ENCODE measurements at regions not wholly inside any gene's neighbourhood (a gene's known extent, or its start where the extent isn't known, plus 50 kb on each side); places are given as distances from the start of the nearest gene placed in this dataset.

DNA sequence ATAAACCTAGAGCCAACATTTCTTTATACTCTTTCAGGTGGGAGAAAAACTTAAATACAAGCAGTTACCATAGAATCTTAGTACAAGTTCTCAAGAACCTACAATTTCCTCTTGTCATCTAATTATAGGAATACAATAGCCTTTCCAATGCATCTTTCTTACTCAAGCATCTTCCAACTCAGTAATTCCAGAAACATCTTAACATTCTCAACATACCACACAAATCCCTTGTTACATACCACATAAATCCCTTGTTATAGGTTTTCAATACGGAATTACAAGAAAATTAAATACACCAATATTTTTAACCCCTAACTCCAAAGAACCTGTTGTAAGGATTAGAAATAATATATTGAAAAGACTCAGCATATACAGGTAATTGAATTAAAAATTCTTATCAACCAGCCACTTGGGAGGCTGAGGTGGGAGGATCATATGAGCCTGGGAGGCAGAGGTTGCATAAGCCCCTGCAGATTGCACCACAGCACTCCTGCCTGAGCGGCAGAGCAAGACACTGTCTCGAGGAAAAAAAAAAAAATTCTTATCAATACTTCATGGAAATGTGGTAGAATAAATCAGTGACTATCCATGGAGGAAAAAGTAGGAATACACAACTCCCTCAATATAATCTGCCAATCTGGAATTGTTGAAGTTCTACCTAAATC is 127.5 kb upstream of the CCDC28A start:
- Histone ChIP-seq H3K4me2 (no peak overlapping the region), H2AFZ (ENCODE audit: low read depth) (no peak overlapping the region), H3K27me3 (ENCODE audit: insufficient read depth, low read depth) (no peaks in the 10 kb centered on the region), H3K9ac (no peak overlapping the region), H3K79me2 (ENCODE audit: insufficient read depth, low read depth) (no peaks in the 10 kb centered on the region), H3K36me3 (ENCODE audit: insufficient read depth) (no peaks in the 10 kb centered on the region), H4K20me1 (ENCODE audit: insufficient read depth) (no peaks in the 10 kb centered on the region), H3K27ac (no peak overlapping the region), H3K4me1 (ENCODE audit: low read depth, poor library complexity, severe bottlenecking) (no peaks in the 10 kb centered on the region), H3K4me3 (IDR thresholded peaks at IDR 0.05; ENCODE audit: insufficient read depth, low read depth, low read length) (no peak overlapping the region)
- TF ChIP-seq, protein P1, sequence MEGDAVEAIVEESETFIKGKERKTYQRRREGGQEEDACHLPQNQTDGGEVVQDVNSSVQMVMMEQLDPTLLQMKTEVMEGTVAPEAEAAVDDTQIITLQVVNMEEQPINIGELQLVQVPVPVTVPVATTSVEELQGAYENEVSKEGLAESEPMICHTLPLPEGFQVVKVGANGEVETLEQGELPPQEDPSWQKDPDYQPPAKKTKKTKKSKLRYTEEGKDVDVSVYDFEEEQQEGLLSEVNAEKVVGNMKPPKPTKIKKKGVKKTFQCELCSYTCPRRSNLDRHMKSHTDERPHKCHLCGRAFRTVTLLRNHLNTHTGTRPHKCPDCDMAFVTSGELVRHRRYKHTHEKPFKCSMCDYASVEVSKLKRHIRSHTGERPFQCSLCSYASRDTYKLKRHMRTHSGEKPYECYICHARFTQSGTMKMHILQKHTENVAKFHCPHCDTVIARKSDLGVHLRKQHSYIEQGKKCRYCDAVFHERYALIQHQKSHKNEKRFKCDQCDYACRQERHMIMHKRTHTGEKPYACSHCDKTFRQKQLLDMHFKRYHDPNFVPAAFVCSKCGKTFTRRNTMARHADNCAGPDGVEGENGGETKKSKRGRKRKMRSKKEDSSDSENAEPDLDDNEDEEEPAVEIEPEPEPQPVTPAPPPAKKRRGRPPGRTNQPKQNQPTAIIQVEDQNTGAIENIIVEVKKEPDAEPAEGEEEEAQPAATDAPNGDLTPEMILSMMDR (conservative IDR thresholded peaks at IDR 0.05; ENCODE audit: low read depth, low read length), result no peak

DNA sequence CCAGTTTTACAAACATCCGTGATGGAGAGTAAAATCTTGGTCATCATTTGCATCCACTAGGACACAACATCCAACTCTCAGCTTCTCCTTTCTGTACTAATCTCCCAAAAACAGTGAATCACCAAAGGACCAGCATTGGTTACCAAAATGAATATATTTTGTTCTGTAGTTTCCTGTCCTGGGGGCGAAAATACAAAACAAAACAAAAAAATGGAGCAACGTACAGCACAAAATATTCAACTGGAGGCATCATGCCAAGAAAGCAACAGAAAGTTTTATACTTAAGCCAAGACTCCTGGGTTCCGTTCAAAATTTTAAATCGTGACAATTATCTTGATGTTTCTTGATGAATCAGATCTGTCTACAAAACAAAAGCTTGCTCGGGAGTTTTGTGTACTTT is 126.6 kb upstream of the CCDC28A start:
- no peaks in the 10 kb centered on the region for H3K4me1 ChIP-seq (ENCODE audit: low read depth, poor library complexity, severe bottlenecking)
- TF ChIP-seq, protein P1 (conservative IDR thresholded peaks at IDR 0.05; ENCODE audit: low read depth, low read length), result no peak
- no peak overlapping the region for H3K27ac ChIP-seq

DNA sequence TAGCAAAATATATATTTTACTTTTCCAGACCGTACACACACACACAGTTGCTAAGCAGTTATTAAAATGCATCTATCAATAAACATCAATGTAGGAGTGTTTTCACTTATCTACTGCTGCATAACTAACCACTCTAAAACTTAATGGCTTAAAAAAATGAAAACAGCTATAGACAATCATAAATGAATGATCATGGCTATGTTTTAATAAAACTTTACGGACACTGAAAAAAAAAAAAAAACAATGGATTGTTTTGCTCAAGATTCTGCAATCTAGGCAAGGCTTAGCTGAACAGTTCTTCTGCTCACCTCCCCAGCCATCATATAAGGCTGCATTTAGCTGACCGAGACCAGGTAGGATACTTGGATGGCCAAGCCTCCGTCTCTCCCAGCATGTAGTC is 125.4 kb upstream of the CCDC28A start:
- Histone ChIP-seq H3K79me2 (ENCODE audit: insufficient read depth, low read depth) (no peaks in the 10 kb centered on the region), H3K4me1 (ENCODE audit: low read depth, poor library complexity, severe bottlenecking) (no peaks in the 10 kb centered on the region), H3K36me3 (ENCODE audit: insufficient read depth) (no peaks in the 10 kb centered on the region), H4K20me1 (ENCODE audit: insufficient read depth) (no peaks in the 10 kb centered on the region), H3K9ac (no peak overlapping the region), H3K4me2 (no peak overlapping the region), H3K27me3 (ENCODE audit: insufficient read depth, low read depth) (no peaks in the 10 kb centered on the region), H3K27ac (no peak overlapping the region), H3K4me3 (IDR thresholded peaks at IDR 0.05; ENCODE audit: insufficient read depth, low read depth, low read length) (no peak overlapping the region), H2AFZ (ENCODE audit: low read depth) (no peak overlapping the region)
- TF ChIP-seq, protein P1 (conservative IDR thresholded peaks at IDR 0.05; ENCODE audit: low read depth, low read length), result no peak

More for the DNA sequence above, 126.6 kb upstream of the CCDC28A start:
- Histone ChIP-seq H3K27me3 (ENCODE audit: insufficient read depth, low read depth) (no peaks in the 10 kb centered on the region), H3K36me3 (ENCODE audit: insufficient read depth) (no peaks in the 10 kb centered on the region), H3K4me2 (no peak overlapping the region), H4K20me1 (ENCODE audit: insufficient read depth) (no peaks in the 10 kb centered on the region), H2AFZ (ENCODE audit: low read depth) (no peak overlapping the region), H3K9ac (no peak overlapping the region), H3K79me2 (ENCODE audit: insufficient read depth, low read depth) (no peaks in the 10 kb centered on the region), H3K4me3 (IDR thresholded peaks at IDR 0.05; ENCODE audit: insufficient read depth, low read depth, low read length) (no peak overlapping the region)

DNA sequence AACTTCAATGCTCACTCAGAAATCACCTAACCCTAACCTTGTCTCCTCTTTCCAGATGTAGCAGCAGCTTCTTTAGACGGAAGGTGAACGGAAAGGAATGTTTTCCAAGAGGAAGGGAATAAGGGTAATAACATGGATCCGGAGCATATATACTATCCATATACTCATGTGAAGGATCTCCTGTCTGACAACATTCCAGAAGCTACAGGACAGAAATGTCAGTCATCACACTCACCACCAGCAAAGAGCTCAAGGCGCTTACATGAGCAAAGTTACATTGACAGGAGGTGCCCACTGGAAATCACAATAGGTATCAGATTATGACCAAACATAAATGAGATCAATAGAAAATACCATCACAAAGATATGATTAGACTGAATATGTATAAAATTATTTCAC is 122.1 kb upstream of the CCDC28A start:
- Histone ChIP-seq H3K4me2 (no peak overlapping the region), H3K4me3 (IDR thresholded peaks at IDR 0.05; ENCODE audit: insufficient read depth, low read depth, low read length) (no peak overlapping the region), H3K36me3 (ENCODE audit: insufficient read depth) (no peaks in the 10 kb centered on the region), H3K27me3 (ENCODE audit: insufficient read depth, low read depth) (no peaks in the 10 kb centered on the region), H2AFZ (ENCODE audit: low read depth) (no peak overlapping the region), H3K27ac (no peak overlapping the region), H4K20me1 (ENCODE audit: insufficient read depth) (no peaks in the 10 kb centered on the region), H3K4me1 (ENCODE audit: low read depth, poor library complexity, severe bottlenecking) (no peaks in the 10 kb centered on the region), H3K79me2 (ENCODE audit: insufficient read depth, low read depth) (no peaks in the 10 kb centered on the region), H3K9ac (no peak overlapping the region)
- TF ChIP-seq, protein P1 (conservative IDR thresholded peaks at IDR 0.05; ENCODE audit: low read depth, low read length), result no peak

Data from KMS-11 (cell line).